Loucy (cell line): ENCODE measurements at regions not wholly inside any gene's neighbourhood (a gene's known extent, or its start where the extent isn't known, plus 50 kb on each side); places are given as distances from the start of the nearest gene placed in this dataset.

Source experiments
- H2AFZ ChIP-seq: fragments of 200-600 bp; sonication (generic); 2 replicates; pipeline ENCODE4 v1.6.0; 2016; ENCODE audit warnings: antibody characterized with exemption, mild to moderate bottlenecking, low read length, moderate library complexity
- H3F3A ChIP-seq: fragments of 200-600 bp; 2 replicates; pipeline ENCODE4 v1.6.0; 2016; ENCODE audit warnings: antibody characterized with exemption, low read depth, mild to moderate bottlenecking
- H3K27me3 ChIP-seq: fragments of 200-600 bp; sonication (generic); 2 replicates; pipeline ENCODE4 v1.6.1; 2014; ENCODE audit warnings: low read length, mild to moderate bottlenecking; ENCODE audit not compliant: insufficient read depth, poor library complexity, severe bottlenecking
- H3K36me3 ChIP-seq: fragments of 200-600 bp; sonication (generic); 2 replicates; pipeline ENCODE4 v1.6.1; 2016; ENCODE audit warnings: low read length; ENCODE audit not compliant: insufficient read depth
- H3K4me1 ChIP-seq: fragments of 200-600 bp; sonication (generic); 2 replicates; pipeline ENCODE4 v1.5.1; 2014; ENCODE audit warnings: low read length, mild to moderate bottlenecking; ENCODE audit not compliant: insufficient read depth, poor library complexity, severe bottlenecking
- H3K4me2 ChIP-seq: fragments of 200-600 bp; sonication (generic); 2 replicates; pipeline ENCODE4 v1.6.0; 2014; ENCODE audit warnings: antibody characterized with exemption, low read length, low read depth, mild to moderate bottlenecking; ENCODE audit not compliant: poor library complexity, severe bottlenecking
- H3K4me3 ChIP-seq: fragments of 200-600 bp; sonication (generic); 2 replicates; pipeline ENCODE4 v1.5.1; 2014; ENCODE audit warnings: low read length, mild to moderate bottlenecking, mixed read lengths; ENCODE audit not compliant: poor library complexity, severe bottlenecking
- H3K79me2 ChIP-seq: fragments of 200-600 bp; sonication (generic); 2 replicates; pipeline ENCODE4 v1.6.1; 2014; ENCODE audit warnings: low read length; ENCODE audit not compliant: insufficient read depth
- H3K9ac ChIP-seq: fragments of 200-600 bp; sonication (generic); 2 replicates; pipeline ENCODE4 v1.6.0; 2014; ENCODE audit warnings: mild to moderate bottlenecking, low read depth, low read length, moderate library complexity; ENCODE audit not compliant: poor library complexity, severe bottlenecking
- H3K9me2 ChIP-seq: fragments of 200-600 bp; sonication (generic); replicated peaks from 2 replicates; pipeline ENCODE4 v1.6.1; 2016; ENCODE audit warnings: low read depth, low read length, mixed read lengths
- H3K9me3 ChIP-seq: fragments of 200-600 bp; sonication (generic); 2 replicates; pipeline ENCODE4 v1.6.1; 2014; ENCODE audit warnings: mild to moderate bottlenecking, antibody characterized with exemption, low read length, low read depth; ENCODE audit not compliant: insufficient read depth
- H4K20me1 ChIP-seq: fragments of 200-600 bp; sonication (generic); 2 replicates; pipeline ENCODE4 v1.6.0; 2014; ENCODE audit warnings: antibody characterized with exemption, low read length, mild to moderate bottlenecking; ENCODE audit not compliant: insufficient read depth, poor library complexity, severe bottlenecking
- EZH2phosphoT487 ChIP-seq: fragments of 200-600 bp; IDR thresholded peaks from 2 replicates; pipeline ENCODE4 v1.6.1; 2018; ENCODE audit warnings: antibody characterized with exemption, mild to moderate bottlenecking, moderate library complexity, borderline replicate concordance
- TF ChIP-seq, protein P1 (sequence below): fragments of 200-600 bp; sonication (generic); conservative IDR thresholded peaks from 2 replicates; pipeline ENCODE4 v1.5.1; 2014; ENCODE audit warnings: mild to moderate bottlenecking, antibody characterized with exemption, low read length

DNA sequence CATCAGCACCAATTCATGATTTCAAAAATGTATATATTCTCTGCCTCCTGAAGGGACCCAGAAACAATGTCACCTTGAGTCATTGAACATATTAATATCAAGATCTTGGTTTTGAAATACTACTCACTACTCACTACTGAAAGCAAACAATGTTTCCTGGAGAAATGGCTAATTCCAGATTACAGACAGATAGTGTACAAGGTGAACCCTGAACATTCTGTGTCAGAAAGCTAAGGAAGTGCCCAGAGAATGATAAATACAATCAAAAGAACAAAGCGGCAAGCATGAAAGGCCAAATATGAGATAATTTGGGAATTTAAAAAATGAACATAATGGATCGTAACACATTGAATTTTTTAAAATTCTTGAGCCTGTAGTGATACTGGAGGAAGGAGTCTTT is 101.5 kb upstream of the TENT5A start:
- Histone ChIP-seq H3K9me3 (no peaks in the 10 kb centered on the region; the same call in 1 of the 2 replicates), H3K36me3 (no peaks in the 10 kb centered on the region), H3K4me3 (no peak overlapping the region), H3F3A (no peaks in the 10 kb centered on the region), H2AFZ (no peak overlapping the region), H3K4me2 (no peak overlapping the region), H3K9me2 (no peaks in the 10 kb centered on the region), H3K4me1 (peaks cover 6% of the 10 kb centered on the region), H4K20me1 (no peaks in the 10 kb centered on the region), H3K27me3 (no peaks in the 10 kb centered on the region), H3K9ac (no peak overlapping the region), H3K79me2 (no peaks in the 10 kb centered on the region)
- TF ChIP-seq, protein P1, sequence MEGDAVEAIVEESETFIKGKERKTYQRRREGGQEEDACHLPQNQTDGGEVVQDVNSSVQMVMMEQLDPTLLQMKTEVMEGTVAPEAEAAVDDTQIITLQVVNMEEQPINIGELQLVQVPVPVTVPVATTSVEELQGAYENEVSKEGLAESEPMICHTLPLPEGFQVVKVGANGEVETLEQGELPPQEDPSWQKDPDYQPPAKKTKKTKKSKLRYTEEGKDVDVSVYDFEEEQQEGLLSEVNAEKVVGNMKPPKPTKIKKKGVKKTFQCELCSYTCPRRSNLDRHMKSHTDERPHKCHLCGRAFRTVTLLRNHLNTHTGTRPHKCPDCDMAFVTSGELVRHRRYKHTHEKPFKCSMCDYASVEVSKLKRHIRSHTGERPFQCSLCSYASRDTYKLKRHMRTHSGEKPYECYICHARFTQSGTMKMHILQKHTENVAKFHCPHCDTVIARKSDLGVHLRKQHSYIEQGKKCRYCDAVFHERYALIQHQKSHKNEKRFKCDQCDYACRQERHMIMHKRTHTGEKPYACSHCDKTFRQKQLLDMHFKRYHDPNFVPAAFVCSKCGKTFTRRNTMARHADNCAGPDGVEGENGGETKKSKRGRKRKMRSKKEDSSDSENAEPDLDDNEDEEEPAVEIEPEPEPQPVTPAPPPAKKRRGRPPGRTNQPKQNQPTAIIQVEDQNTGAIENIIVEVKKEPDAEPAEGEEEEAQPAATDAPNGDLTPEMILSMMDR: no peak
- TF ChIP-seq EZH2phosphoT487: no peak

DNA sequence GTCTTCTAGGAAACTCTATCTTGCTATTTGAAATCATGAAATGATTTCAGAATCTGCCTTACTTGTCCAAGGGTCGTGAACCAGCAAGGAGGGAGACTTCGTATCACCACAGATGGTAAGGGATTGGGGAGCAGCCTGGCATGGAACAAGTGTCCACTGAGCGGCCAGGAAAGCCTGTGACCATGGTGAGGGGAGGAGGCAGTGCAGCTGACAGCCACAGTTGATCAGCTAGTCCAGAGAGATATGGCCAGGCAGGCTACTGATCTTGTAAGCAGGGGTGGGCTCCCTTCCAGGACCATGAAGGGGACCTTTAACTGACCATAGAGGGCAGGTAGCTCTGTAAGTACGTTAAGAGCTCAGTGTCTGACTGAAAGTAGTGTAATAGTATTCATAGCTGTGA is 96.8 kb upstream of the TENT5A start:
- TF ChIP-seq, protein P1: no peak
- no peak for TF ChIP-seq EZH2phosphoT487
- Histone ChIP-seq H3K27me3 (no peaks in the 10 kb centered on the region), H3K9ac (no peak overlapping the region), H3K4me1 (peaks cover 36% of the 10 kb centered on the region), H4K20me1 (no peaks in the 10 kb centered on the region), H3K4me3 (no peak overlapping the region), H3K9me2 (no peaks in the 10 kb centered on the region), H3K9me3 (no peaks in the 10 kb centered on the region; the same call in 1 of the 2 replicates), H2AFZ (no peak overlapping the region), H3F3A (no peaks in the 10 kb centered on the region), H3K79me2 (no peaks in the 10 kb centered on the region), H3K4me2 (no peak overlapping the region), H3K36me3 (no peaks in the 10 kb centered on the region)

DNA sequence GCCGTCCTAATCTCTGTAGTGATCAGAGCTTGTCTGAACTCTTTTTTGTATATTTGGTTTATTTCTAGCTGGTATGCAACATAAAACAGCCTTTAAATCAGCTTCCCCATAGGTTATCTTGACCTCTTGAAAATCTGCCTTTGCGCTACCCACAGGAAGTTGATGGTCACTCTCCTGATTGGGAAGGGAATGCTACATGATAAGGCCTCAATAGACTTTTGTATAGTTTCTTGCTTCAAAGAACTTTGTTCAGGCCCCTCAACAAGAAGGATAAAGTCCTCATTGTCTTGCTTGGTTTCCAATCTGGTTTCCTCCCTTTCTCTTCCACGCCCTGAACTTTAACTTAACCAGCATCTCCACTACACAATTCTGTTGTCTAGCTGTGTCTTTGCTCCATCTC is 95.4 kb upstream of the TENT5A start:
- peak overlapping the region; percentile 35; the same call in 1 of the 2 replicates for H2AFZ ChIP-seq
- H3K4me1 ChIP-seq: peaks cover 48% of the 10 kb centered on the region
- no peaks in the 10 kb centered on the region; the same call in 1 of the 2 replicates for H3K9me3 ChIP-seq
- no peaks in the 10 kb centered on the region for H3K9me2 ChIP-seq
- H3K9ac ChIP-seq: no peak overlapping the region
- no peaks in the 10 kb centered on the region for H3K27me3 ChIP-seq
- H3K36me3 ChIP-seq: no peaks in the 10 kb centered on the region
- H4K20me1 ChIP-seq: no peaks in the 10 kb centered on the region
- TF ChIP-seq, protein P1: no peak
- no peak for TF ChIP-seq EZH2phosphoT487
- H3K4me3 ChIP-seq: no peak overlapping the region
- H3K4me2 ChIP-seq: no peak overlapping the region
- no peaks in the 10 kb centered on the region for H3F3A ChIP-seq
- no peaks in the 10 kb centered on the region for H3K79me2 ChIP-seq
